SK-N-SH treated with all-trans-retinoic acid at 6 μM for 48 hours (cell line): ENCODE measurements at regions not wholly inside any gene's neighbourhood (a gene's known extent, or its start where the extent isn't known, plus 50 kb on each side); places are given as distances from the start of the nearest gene placed in this dataset.

Experiments
- ATAC-seq: fragments of 200-7000 bp; cut with Tn5 transposase; 3 replicates; pipeline ENCODE4 v1.9.1; 2020; ENCODE audit warnings: mild to moderate bottlenecking, moderate library complexity
- ARNTL ChIP-seq: fragments of 450-650 bp; formaldehyde crosslinking; IDR thresholded peaks from 2 replicates; pipeline ENCODE4 v1.5.0; 2020; ENCODE audit warnings: low read depth, mild to moderate bottlenecking, moderate library complexity, borderline replicate concordance
- CREB5 ChIP-seq: fragments of 250-450 bp; sonication (Bioruptor Pico); IDR thresholded peaks from 2 replicates; pipeline ENCODE4 v1.5.1; 2020; ENCODE audit warnings: low read depth, mild to moderate bottlenecking, moderate library complexity
- CSDC2 ChIP-seq: fragments of 250-450 bp; sonication (Bioruptor Pico); IDR thresholded peaks from 2 replicates; pipeline ENCODE4 v1.5.0; 2020; ENCODE audit warnings: mild to moderate bottlenecking, moderate library complexity
- CSRNP3 ChIP-seq: fragments of 250-450 bp; sonication (Bioruptor Pico); IDR thresholded peaks from 2 replicates; pipeline ENCODE4 v1.5.1; 2021; ENCODE audit warnings: mild to moderate bottlenecking, moderate library complexity
- ESRRG ChIP-seq: fragments of 250-450 bp; sonication (Bioruptor Pico); IDR thresholded peaks from 2 replicates; pipeline ENCODE4 v1.6.1; 2021; ENCODE audit warnings: mild to moderate bottlenecking
- GLIS3 ChIP-seq: fragments of 250-450 bp; sonication (Bioruptor Pico); IDR thresholded peaks from 2 replicates; pipeline ENCODE4 v1.5.0; 2020; ENCODE audit warnings: mild to moderate bottlenecking, moderate library complexity
- ISL1 ChIP-seq: fragments of 250-450 bp; sonication (Bioruptor Pico); IDR thresholded peaks from 2 replicates; pipeline ENCODE4 v2.1.2; 2022; ENCODE audit warnings: mild to moderate bottlenecking, moderate library complexity
- OSR1 ChIP-seq: fragments of 250-450 bp; sonication (Bioruptor Pico); IDR thresholded peaks from 2 replicates; pipeline ENCODE4 v1.8.0; 2022; ENCODE audit warnings: moderate library complexity, mild to moderate bottlenecking, inconsistent platforms
- PATZ1 ChIP-seq: fragments of 250-450 bp; sonication (Bioruptor Pico); IDR thresholded peaks from 2 replicates; pipeline ENCODE4 v1.8.0; 2020; ENCODE audit warnings: mild to moderate bottlenecking, moderate library complexity, borderline replicate concordance
- POU6F1 ChIP-seq: fragments of 250-450 bp; sonication (Bioruptor Pico); IDR thresholded peaks from 2 replicates; pipeline ENCODE4 v1.8.0; 2021; ENCODE audit warnings: low read depth, mild to moderate bottlenecking, moderate library complexity, borderline replicate concordance
- PPARA ChIP-seq: fragments of 250-450 bp; sonication (Bioruptor Pico); IDR thresholded peaks from 2 replicates; pipeline ENCODE4 v1.5.0; 2020; ENCODE audit warnings: mild to moderate bottlenecking, borderline replicate concordance
- RARB ChIP-seq: fragments of 250-450 bp; sonication (Bioruptor Pico); IDR thresholded peaks from 2 replicates; pipeline ENCODE4 v1.8.0; 2021; ENCODE audit warnings: mild to moderate bottlenecking, moderate library complexity
- SNAI2 ChIP-seq: fragments of 250-450 bp; sonication (Bioruptor Pico); IDR thresholded peaks from 2 replicates; pipeline ENCODE4 v1.5.0; 2020; ENCODE audit warnings: mild to moderate bottlenecking, moderate library complexity
- TCF4 ChIP-seq: fragments of 250-450 bp; sonication (Bioruptor Pico); IDR thresholded peaks from 2 replicates; pipeline ENCODE4 v1.8.0; 2021; ENCODE audit warnings: mild to moderate bottlenecking, moderate library complexity, borderline replicate concordance
- TOX ChIP-seq: fragments of 250-450 bp; sonication (Bioruptor Pico); IDR thresholded peaks from 2 replicates; pipeline ENCODE4 v1.8.0; 2021; ENCODE audit warnings: mild to moderate bottlenecking, moderate library complexity, borderline replicate concordance
- TSHZ2 ChIP-seq: fragments of 250-450 bp; sonication (Bioruptor Pico); IDR thresholded peaks from 2 replicates; pipeline ENCODE4 v1.5.0; 2020; ENCODE audit warnings: mild to moderate bottlenecking, moderate library complexity
- ZC3H10 ChIP-seq: fragments of 250-450 bp; sonication (Bioruptor Pico); IDR thresholded peaks from 2 replicates; pipeline ENCODE4 v1.5.1; 2021; ENCODE audit warnings: mild to moderate bottlenecking, moderate library complexity
- ZFP3 ChIP-seq: fragments of 250-450 bp; sonication (Bioruptor Pico); IDR thresholded peaks from 2 replicates; pipeline ENCODE4 v1.5.0; 2020; ENCODE audit warnings: mild to moderate bottlenecking, moderate library complexity
- ZFP30 ChIP-seq: fragments of 450-650 bp; formaldehyde crosslinking; IDR thresholded peaks from 2 replicates; pipeline ENCODE4 v1.5.0; 2022; ENCODE audit warnings: mild to moderate bottlenecking, moderate library complexity
- ZNF565 ChIP-seq: fragments of 450-650 bp; formaldehyde crosslinking; conservative IDR thresholded peaks from 2 replicates; pipeline ENCODE4 v1.5.0; 2020; ENCODE audit warnings: low read depth, mild to moderate bottlenecking, moderate library complexity
- ZNF8 ChIP-seq: fragments of 450-650 bp; formaldehyde crosslinking; IDR thresholded peaks from 2 replicates; pipeline ENCODE4 v1.5.0; 2020; ENCODE audit warnings: mild to moderate bottlenecking, moderate library complexity

- no peak for ATAC-seq
- TF ChIP-seq PATZ1 (CRISPR knock-in tag) = no peak
- no peak for TF ChIP-seq TOX (CRISPR knock-in tag)
- TF ChIP-seq CSDC2 (CRISPR knock-in tag) = no peak
- no peak for TF ChIP-seq ZC3H10 (CRISPR knock-in tag)
- TF ChIP-seq OSR1 (CRISPR knock-in tag) = no peak
- TF ChIP-seq PPARA = no peak
- no peak for TF ChIP-seq ZNF565 (CRISPR knock-in tag)
- TF ChIP-seq ISL1 (CRISPR knock-in tag) = no peak
- TF ChIP-seq GLIS3 (CRISPR knock-in tag) = no peak
- TF ChIP-seq RARB (CRISPR knock-in tag) = no peak
- no peak for TF ChIP-seq CREB5 (CRISPR knock-in tag)
Observed at GRCh38 chr21:28186604-28187003, 806.1 kb downstream of the LTN1 start.

GRCh38 chr21:28181730-28182129 is 810.9 kb downstream of the LTN1 start:
- no peak for ATAC-seq

More at GRCh38 chr21:28181730-28182129, 810.9 kb downstream of the LTN1 start:
- TF ChIP-seq OSR1 (CRISPR knock-in tag) = no peak
- TF ChIP-seq TCF4 (CRISPR knock-in tag) = no peak
- no peak for TF ChIP-seq POU6F1 (CRISPR knock-in tag)
- no peak for TF ChIP-seq ESRRG (CRISPR knock-in tag)
- no peak for TF ChIP-seq ZFP3 (CRISPR knock-in tag)
- no peak for TF ChIP-seq CSRNP3 (CRISPR knock-in tag)
- no peak for TF ChIP-seq CSDC2 (CRISPR knock-in tag)
- no peak for TF ChIP-seq RARB (CRISPR knock-in tag)
- no peak for TF ChIP-seq ZNF8 (CRISPR knock-in tag)
- no peak for TF ChIP-seq ZFP30
- no peak for TF ChIP-seq ISL1 (CRISPR knock-in tag)
- no peak for TF ChIP-seq ARNTL (CRISPR knock-in tag)
- TF ChIP-seq SNAI2 (CRISPR knock-in tag) = no peak
- TF ChIP-seq GLIS3 (CRISPR knock-in tag) = no peak
- TF ChIP-seq PATZ1 (CRISPR knock-in tag) = no peak
- no peak for TF ChIP-seq TSHZ2 (CRISPR knock-in tag)
